ENCODE measurements at regions not wholly inside any gene's neighbourhood (a gene's known extent, or its start where the extent isn't known, plus 50 kb on each side); places are given as distances from the start of the nearest gene placed in this dataset.

DNA sequence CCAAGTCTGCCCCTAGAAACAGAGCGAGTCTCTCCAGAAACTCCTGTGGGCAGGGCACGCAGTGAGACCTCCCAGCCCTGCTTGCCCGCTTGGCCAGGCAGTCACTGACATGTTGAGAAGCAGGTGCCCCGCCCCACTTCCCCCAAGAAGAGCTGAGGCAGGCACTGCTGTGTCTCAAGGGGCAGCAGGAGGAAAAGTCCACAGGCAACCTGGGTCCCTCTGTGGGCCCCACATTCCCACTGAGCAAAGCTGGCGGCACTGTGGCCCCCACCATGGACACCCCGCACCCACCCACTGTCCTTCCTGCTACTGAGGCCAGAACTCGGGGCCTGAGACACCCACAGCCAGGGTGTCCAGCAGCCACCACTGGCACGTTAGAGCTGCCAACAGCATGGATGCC, 137.3 kb upstream of the NKX1-1 start:
- DNase-seq, result no peak
- Histone ChIP-seq H3K9me3 (no peaks in the 10 kb centered on the region), H3K27me3 (peaks cover 0 to 13% (median 0%) of the 10 kb centered on the region in 3 donors), H3K4me1 (peaks cover 0 to 6% (median 4%) of the 10 kb centered on the region in 4 donors), H3K36me3 (no peaks in the 10 kb centered on the region), H3K4me3 (no peak overlapping the region), H3K27ac (no peak overlapping the region)
- 79 to 87% methylated on average over 8 of the region's 8 CpGs for WGBS, 2 donors
- TF ChIP-seq POLR2A (IDR thresholded peaks at IDR 0.05) (no peak), EP300 (IDR thresholded peaks at IDR 0.05) (no peak), POLR2AphosphoS5 (IDR thresholded peaks at IDR 0.05) (no peak)
- TF ChIP-seq, protein P1, sequence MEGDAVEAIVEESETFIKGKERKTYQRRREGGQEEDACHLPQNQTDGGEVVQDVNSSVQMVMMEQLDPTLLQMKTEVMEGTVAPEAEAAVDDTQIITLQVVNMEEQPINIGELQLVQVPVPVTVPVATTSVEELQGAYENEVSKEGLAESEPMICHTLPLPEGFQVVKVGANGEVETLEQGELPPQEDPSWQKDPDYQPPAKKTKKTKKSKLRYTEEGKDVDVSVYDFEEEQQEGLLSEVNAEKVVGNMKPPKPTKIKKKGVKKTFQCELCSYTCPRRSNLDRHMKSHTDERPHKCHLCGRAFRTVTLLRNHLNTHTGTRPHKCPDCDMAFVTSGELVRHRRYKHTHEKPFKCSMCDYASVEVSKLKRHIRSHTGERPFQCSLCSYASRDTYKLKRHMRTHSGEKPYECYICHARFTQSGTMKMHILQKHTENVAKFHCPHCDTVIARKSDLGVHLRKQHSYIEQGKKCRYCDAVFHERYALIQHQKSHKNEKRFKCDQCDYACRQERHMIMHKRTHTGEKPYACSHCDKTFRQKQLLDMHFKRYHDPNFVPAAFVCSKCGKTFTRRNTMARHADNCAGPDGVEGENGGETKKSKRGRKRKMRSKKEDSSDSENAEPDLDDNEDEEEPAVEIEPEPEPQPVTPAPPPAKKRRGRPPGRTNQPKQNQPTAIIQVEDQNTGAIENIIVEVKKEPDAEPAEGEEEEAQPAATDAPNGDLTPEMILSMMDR (IDR thresholded peaks at IDR 0.05), result no peak
- intact Hi-C loops (cut with DNase I), result no loop called here

DNA sequence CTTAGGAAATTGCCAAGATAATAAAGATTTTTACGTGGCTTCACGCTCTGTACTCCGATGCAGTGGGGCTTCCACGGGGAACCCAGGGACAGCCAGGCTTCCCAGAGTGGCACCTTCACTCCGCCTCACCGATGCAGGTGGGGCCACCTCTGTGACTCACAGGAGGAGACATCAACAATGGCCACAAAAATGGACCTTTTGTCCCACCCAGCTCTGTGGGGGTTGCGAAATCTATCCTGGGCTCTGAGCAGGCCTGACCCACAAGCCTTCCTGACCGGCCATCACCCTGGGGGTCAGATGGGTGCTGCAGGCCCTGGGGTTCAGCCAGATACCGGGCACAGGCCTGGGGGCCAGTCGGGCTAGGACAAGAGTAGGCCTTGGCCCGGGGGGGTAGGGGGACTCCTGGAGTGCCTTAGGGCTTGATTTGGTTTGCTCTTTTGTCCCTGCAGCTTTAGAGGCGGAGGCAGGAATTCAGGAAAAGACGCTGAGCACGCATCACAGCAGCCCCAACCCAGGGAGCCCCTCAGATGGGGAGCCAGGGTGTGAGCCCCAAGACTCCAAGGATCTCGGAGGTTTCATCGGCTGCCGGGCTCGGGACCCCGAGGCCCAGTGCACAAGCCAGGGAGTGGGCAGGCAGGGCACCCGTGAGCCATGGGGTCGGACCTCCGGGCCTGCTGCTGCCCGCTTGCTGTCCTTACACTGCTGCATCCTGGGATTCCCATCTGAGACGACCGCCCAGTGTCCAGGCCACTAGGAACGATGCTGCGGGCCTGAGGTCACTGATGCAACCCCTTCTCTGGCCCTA, 136.5 kb upstream of the NKX1-1 start:
- peaks cover 0 to 16% (median 3%) of the 10 kb centered on the region in 3 donors for H3K27me3 ChIP-seq
- intact Hi-C loops (cut with DNase I), result no loop called here
- no peak overlapping the region for H3K27ac ChIP-seq
- no peak overlapping the region for H3K4me3 ChIP-seq
- no peak for DNase-seq
- TF ChIP-seq, protein P1 (IDR thresholded peaks at IDR 0.05), result no peak
- no peak for TF ChIP-seq EP300 (IDR thresholded peaks at IDR 0.05)
- TF ChIP-seq POLR2A (IDR thresholded peaks at IDR 0.05), result no peak
- no peak for TF ChIP-seq POLR2AphosphoS5 (IDR thresholded peaks at IDR 0.05)
- no peaks in the 10 kb centered on the region for H3K4me1 ChIP-seq
- no peaks in the 10 kb centered on the region for H3K9me3 ChIP-seq
- 83 to 84% methylated on average over 27 of the region's 27 CpGs for WGBS, 2 donors
- no peaks in the 10 kb centered on the region for H3K36me3 ChIP-seq

DNA sequence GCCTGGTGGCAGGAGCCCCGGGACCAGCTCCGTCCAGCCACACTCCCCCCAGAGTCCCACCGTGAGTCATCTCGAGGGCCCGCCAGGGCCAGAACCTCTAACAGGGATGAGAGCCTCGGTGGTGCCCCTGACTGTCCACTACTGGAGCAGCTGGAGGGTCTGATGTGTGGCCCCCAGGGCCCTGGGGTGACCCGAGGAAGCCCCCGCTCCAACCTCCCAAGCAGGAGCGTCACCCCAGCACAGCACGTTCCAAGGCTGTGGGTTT, 135.9 kb upstream of the NKX1-1 start:
- no peaks in the 10 kb centered on the region for H3K36me3 ChIP-seq
- intact Hi-C loops (cut with DNase I), result no loop called here
- no peak for DNase-seq
- peaks cover 0 to 22% (median 9%) of the 10 kb centered on the region in 3 donors for H3K27me3 ChIP-seq
- H3K27ac ChIP-seq, result peak overlapping the region in 1 of 4 donors; percentile 32
- H3K4me1 ChIP-seq, result no peaks in the 10 kb centered on the region
- H3K9me3 ChIP-seq, result no peaks in the 10 kb centered on the region
- WGBS, 2 donors, result 80 to 81% methylated on average over 10 of the region's 10 CpGs
- no peak overlapping the region for H3K4me3 ChIP-seq
- TF ChIP-seq EP300 (IDR thresholded peaks at IDR 0.05) (no peak), POLR2A (IDR thresholded peaks at IDR 0.05) (no peak), POLR2AphosphoS5 (IDR thresholded peaks at IDR 0.05) (no peak)
- TF ChIP-seq, protein P1 (IDR thresholded peaks at IDR 0.05), result no peak

DNA sequence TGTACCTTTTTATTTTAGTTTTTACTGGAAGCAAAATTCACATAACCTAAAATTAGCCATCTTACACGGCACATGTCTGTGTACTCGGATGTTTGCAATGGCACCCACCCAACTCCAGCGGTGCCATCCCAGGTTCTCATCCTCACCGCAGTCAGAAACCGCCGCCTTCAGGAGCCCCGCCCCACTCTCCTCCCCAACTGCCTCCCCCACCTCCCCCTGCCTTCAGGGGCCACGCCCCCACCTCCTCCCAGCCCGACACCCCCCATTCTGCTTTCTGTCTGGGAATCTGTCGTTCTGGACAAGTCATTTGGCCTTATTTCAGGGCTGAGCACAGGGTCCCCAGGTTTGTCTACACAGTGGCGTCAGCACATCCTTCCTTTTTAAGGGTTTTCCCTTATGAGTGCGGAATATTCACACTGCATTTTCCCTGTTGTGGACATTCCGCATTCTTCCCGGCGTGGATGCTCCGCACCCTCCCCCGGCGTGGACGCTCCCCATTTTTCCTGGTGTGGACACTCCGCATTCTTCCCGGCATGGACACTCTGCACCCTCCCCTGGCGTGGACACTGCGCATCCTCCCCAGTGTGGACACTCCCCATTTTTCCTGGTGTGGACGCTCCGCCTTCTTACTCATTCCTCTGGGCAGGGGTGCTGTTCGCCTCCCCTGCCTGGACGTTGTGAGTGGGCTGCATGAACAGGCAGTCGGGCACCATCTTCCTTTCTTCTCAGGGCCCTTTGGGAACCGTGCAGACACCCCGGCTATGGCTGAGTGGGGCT, 135.4 kb upstream of the NKX1-1 start:
- Histone ChIP-seq H3K27me3 (peaks cover 0 to 27% (median 9%) of the 10 kb centered on the region in 3 donors), H3K36me3 (no peaks in the 10 kb centered on the region), H3K27ac (peak overlapping the region in 1 of 4 donors; percentile 32), H3K4me3 (no peak overlapping the region), H3K9me3 (no peaks in the 10 kb centered on the region), H3K4me1 (no peaks in the 10 kb centered on the region)
- no peak for DNase-seq
- intact Hi-C loops (cut with DNase I), result no loop called here
- no peak for TF ChIP-seq EP300 (IDR thresholded peaks at IDR 0.05)
- TF ChIP-seq, protein P1 (IDR thresholded peaks at IDR 0.05), result no peak
- TF ChIP-seq POLR2A (IDR thresholded peaks at IDR 0.05), result no peak
- TF ChIP-seq POLR2AphosphoS5 (IDR thresholded peaks at IDR 0.05), result no peak
- 62 to 73% methylated on average over 30 of the region's 30 CpGs for WGBS, 2 donors
